GM10847 (cell line): ENCODE measurements at regions not wholly inside any gene's neighbourhood (a gene's known extent, or its start where the extent isn't known, plus 50 kb on each side); places are given as distances from the start of the nearest gene placed in this dataset.

Source experiments
- POLR2A ChIP-seq: IDR thresholded peaks from 2 replicates; pipeline ENCODE4 v1.6.1; 2011; ENCODE audit not compliant: insufficient read length; ENCODE audit errors: extremely low read depth

GRCh38 chr5:122701640-122702523 lies 73.0 kb upstream of the SNX2 start:
- peak; percentile 12 for TF ChIP-seq POLR2A

- TF ChIP-seq POLR2A, result no peak
These were observed 72.4 kb upstream of the SNX2 start for GRCh38 chr5:122702524-122702875.

- TF ChIP-seq POLR2A, result no peak
These were observed 71.7 kb upstream of the SNX2 start for GRCh38 chr5:122703203-122703602.

- TF ChIP-seq POLR2A, result no peak
These were observed 70.4 kb upstream of the SNX2 start for GRCh38 chr5:122704247-122705036.

GRCh38 chr5:122705851-122706250 lies 69.0 kb upstream of the SNX2 start:
- no peak for TF ChIP-seq POLR2A

- TF ChIP-seq POLR2A, result no peak
These were observed 67.1 kb upstream of the SNX2 start for GRCh38 chr5:122707796-122708195.

GRCh38 chr5:122713041-122713440 lies 61.8 kb upstream of the SNX2 start:
- TF ChIP-seq POLR2A, result no peak

GRCh38 chr5:122715095-122715494 lies 59.8 kb upstream of the SNX2 start:
- no peak for TF ChIP-seq POLR2A

GRCh38 chr5:122718611-122719010 lies 56.3 kb upstream of the SNX2 start:
- TF ChIP-seq POLR2A, result no peak

GRCh38 chr5:122719991-122720746 lies 54.7 kb upstream of the SNX2 start:
- TF ChIP-seq POLR2A, result no peak

GRCh38 chr5:122721127-122721526 lies 53.8 kb upstream of the SNX2 start:
- no peak for TF ChIP-seq POLR2A

GRCh38 chr5:122722341-122722740 lies 52.5 kb upstream of the SNX2 start:
- no peak for TF ChIP-seq POLR2A

GRCh38 chr5:122723606-122724352 lies 51.1 kb upstream of the SNX2 start:
- TF ChIP-seq POLR2A, result no peak
